Osteocyte (in vitro differentiated cells): ENCODE measurements at regions not wholly inside any gene's neighbourhood (a gene's known extent, or its start where the extent isn't known, plus 50 kb on each side); places are given as distances from the start of the nearest gene placed in this dataset.

ENCODE experiments used
- DNase-seq: peaks from one replicate; pipeline ENCODE4 v3.0.0; 2021; ENCODE audit warnings: mixed read lengths; ENCODE audit not compliant: unreplicated experiment; ENCODE audit errors: extremely low spot score
- H3K27ac Mint-ChIP-seq: one replicate; pipeline ENCODE4 v1.8.0; 2021; ENCODE audit warnings: mild to moderate bottlenecking, mixed read lengths; ENCODE audit not compliant: unreplicated experiment
- H3K27me3 Mint-ChIP-seq: one replicate; pipeline ENCODE4 v1.8.0; 2021; ENCODE audit warnings: mixed read lengths; ENCODE audit not compliant: unreplicated experiment
- H3K36me3 Mint-ChIP-seq: one replicate; pipeline ENCODE4 v1.8.0; 2021; ENCODE audit warnings: mixed read lengths; ENCODE audit not compliant: unreplicated experiment
- H3K4me1 Mint-ChIP-seq: one replicate; pipeline ENCODE4 v1.8.0; 2021; ENCODE audit warnings: mixed read lengths; ENCODE audit not compliant: unreplicated experiment
- H3K4me3 Mint-ChIP-seq: one replicate; pipeline ENCODE4 v1.8.0; 2021; ENCODE audit warnings: mild to moderate bottlenecking, moderate library complexity, mixed read lengths; ENCODE audit not compliant: unreplicated experiment
- H3K9me3 Mint-ChIP-seq: one replicate; pipeline ENCODE4 v1.8.0; 2021; ENCODE audit warnings: mixed read lengths; ENCODE audit not compliant: unreplicated experiment
- TF ChIP-seq, protein P1 (sequence below): fragments of 200-600 bp; sonication (generic); IDR thresholded peaks from 2 replicates; pipeline ENCODE4 v1.5.0; 2021; ENCODE audit warnings: antibody characterized with exemption, mild to moderate bottlenecking, moderate library complexity

DNA sequence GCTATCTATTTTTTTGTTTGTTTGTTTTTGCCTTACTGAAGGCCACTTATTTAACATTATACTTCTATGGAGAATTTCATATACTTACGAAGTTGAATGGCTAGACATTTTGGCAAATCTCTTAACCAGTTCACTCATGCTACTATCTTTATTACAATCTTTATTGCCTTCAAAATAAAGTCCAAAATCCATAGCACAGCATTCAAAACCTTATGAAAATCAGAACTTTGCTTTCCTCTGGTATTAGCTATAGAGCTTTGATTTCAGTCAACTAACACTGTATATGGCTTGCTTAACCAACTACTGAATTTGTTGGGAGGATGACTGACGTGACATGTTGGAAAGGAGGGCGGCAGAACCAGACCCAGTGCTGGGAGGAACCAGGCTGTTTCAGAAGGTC lies 571.1 kb downstream of the LMO4 start:
- H3K9me3 Mint-ChIP-seq: no peaks in the 10 kb centered on the region
- H3K27me3 Mint-ChIP-seq: peaks cover 3% of the 10 kb centered on the region
- DNase-seq: no peak
- H3K4me1 Mint-ChIP-seq: peaks cover 4% of the 10 kb centered on the region
- TF ChIP-seq, protein P1, sequence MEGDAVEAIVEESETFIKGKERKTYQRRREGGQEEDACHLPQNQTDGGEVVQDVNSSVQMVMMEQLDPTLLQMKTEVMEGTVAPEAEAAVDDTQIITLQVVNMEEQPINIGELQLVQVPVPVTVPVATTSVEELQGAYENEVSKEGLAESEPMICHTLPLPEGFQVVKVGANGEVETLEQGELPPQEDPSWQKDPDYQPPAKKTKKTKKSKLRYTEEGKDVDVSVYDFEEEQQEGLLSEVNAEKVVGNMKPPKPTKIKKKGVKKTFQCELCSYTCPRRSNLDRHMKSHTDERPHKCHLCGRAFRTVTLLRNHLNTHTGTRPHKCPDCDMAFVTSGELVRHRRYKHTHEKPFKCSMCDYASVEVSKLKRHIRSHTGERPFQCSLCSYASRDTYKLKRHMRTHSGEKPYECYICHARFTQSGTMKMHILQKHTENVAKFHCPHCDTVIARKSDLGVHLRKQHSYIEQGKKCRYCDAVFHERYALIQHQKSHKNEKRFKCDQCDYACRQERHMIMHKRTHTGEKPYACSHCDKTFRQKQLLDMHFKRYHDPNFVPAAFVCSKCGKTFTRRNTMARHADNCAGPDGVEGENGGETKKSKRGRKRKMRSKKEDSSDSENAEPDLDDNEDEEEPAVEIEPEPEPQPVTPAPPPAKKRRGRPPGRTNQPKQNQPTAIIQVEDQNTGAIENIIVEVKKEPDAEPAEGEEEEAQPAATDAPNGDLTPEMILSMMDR: no peak
- no peak overlapping the region for H3K4me3 Mint-ChIP-seq
- no peak overlapping the region for H3K27ac Mint-ChIP-seq
- no peaks in the 10 kb centered on the region for H3K36me3 Mint-ChIP-seq

DNA sequence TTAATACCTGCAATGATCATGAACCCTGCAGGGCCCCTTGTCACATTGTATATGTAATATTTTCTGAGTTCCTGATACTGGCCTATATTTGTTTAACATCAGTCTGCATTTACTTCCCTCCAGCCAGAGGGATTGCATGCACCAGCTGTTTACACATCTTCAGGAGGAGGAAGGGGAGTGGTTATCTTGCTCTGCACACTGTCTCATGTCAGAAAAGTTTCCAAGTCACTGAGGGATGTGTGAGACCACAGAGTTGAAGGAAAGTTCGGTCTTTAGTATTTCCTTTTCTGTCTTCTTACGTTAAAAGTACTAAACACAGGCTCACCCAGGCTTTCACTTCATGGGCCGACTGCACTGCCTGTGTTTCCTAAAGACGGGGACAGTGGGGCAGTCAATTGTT lies 574.1 kb downstream of the LMO4 start:
- Mint-ChIP-seq H3K4me3 (no peak overlapping the region), H3K27me3 (peaks cover 3% of the 10 kb centered on the region), H3K27ac (no peak overlapping the region), H3K36me3 (no peaks in the 10 kb centered on the region), H3K4me1 (peaks cover 4% of the 10 kb centered on the region), H3K9me3 (no peaks in the 10 kb centered on the region)
- TF ChIP-seq, protein P1: no peak
- DNase-seq: no peak

DNA sequence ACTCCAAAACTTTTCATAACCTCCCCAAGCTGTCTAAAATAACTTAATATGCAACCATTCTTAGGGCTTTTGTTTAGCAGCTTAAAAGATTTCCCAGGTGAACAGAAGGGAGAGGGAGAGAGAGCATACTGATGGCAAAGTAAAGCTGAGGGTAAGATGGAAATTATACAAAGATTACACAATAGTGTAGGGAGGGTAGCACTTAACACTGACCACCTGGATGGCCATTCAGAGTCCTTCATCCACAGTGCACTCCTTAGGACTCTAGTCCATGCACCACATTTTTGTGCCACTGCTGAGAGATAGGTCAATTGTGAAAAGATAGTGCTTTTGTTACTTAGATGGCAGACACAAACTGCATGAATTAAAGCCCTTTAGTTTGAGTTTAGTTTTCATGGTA lies 574.6 kb downstream of the LMO4 start:
- H3K4me1 Mint-ChIP-seq: peaks cover 4% of the 10 kb centered on the region
- H3K27me3 Mint-ChIP-seq: peaks cover 3% of the 10 kb centered on the region
- no peak for DNase-seq
- H3K36me3 Mint-ChIP-seq: no peaks in the 10 kb centered on the region
- TF ChIP-seq, protein P1: no peak
- no peak overlapping the region for H3K27ac Mint-ChIP-seq
- H3K4me3 Mint-ChIP-seq: no peak overlapping the region
- H3K9me3 Mint-ChIP-seq: no peaks in the 10 kb centered on the region

DNA sequence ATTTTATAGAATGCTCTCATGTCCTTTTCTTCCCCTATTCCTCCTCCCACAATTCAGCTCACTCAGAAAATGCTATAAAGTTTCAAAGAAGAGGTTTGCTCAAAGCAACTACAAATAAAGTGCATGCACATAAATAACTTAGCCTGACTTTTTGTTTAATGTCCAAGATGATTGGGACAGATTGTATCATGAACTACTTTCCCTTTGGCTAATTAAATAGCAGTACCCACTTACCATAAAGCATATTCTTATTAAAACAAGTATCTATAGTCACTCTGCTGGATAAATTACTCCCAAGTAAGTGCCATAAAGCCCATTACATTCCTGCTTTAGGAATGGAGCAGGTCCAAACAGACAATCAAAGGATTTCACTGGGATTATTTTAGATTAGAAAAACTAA lies 576.0 kb downstream of the LMO4 start:
- TF ChIP-seq, protein P1: no peak
- no peak for DNase-seq

DNA sequence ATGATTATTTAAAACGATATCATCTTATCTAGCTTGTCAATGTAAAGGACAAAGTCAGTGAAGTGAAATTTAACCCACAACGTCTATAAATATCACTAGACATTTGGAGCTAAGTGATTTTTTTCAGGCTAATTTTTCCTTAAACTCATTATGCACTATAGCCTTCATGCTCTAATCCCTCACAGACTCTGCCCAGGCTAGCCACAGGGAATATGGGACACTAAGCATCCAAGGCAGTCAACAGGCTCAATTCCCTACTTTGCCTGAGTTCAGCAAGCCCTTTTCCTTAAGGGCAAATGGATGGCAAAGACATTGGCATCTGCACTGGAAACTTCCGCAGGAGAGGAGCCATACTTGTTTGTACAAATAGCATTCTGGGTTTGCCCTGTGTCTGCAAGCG lies 577.0 kb downstream of the LMO4 start:
- no peak overlapping the region for H3K27ac Mint-ChIP-seq
- H3K4me1 Mint-ChIP-seq: peaks cover 4% of the 10 kb centered on the region
- no peaks in the 10 kb centered on the region for H3K36me3 Mint-ChIP-seq
- H3K9me3 Mint-ChIP-seq: no peaks in the 10 kb centered on the region
- DNase-seq: no peak
- no peak overlapping the region for H3K4me3 Mint-ChIP-seq
- TF ChIP-seq, protein P1: no peak
- no peaks in the 10 kb centered on the region for H3K27me3 Mint-ChIP-seq

More for the DNA sequence above, 576.0 kb downstream of the LMO4 start:
- Mint-ChIP-seq H3K4me1 (peaks cover 4% of the 10 kb centered on the region), H3K36me3 (no peaks in the 10 kb centered on the region), H3K4me3 (no peak overlapping the region), H3K27ac (no peak overlapping the region), H3K27me3 (peaks cover 3% of the 10 kb centered on the region), H3K9me3 (no peaks in the 10 kb centered on the region)
